NCI-H748 treated with DMSO at 0.1 percent for 48 hours (cell line): ENCODE measurements at regions not wholly inside any gene's neighbourhood (a gene's known extent, or its start where the extent isn't known, plus 50 kb on each side); places are given as distances from the start of the nearest gene placed in this dataset.

Experiments
- DNase-seq: peaks from one replicate; lab custom pipeline; 2025; lab: John Stamatoyannopoulos, UW

DNA sequence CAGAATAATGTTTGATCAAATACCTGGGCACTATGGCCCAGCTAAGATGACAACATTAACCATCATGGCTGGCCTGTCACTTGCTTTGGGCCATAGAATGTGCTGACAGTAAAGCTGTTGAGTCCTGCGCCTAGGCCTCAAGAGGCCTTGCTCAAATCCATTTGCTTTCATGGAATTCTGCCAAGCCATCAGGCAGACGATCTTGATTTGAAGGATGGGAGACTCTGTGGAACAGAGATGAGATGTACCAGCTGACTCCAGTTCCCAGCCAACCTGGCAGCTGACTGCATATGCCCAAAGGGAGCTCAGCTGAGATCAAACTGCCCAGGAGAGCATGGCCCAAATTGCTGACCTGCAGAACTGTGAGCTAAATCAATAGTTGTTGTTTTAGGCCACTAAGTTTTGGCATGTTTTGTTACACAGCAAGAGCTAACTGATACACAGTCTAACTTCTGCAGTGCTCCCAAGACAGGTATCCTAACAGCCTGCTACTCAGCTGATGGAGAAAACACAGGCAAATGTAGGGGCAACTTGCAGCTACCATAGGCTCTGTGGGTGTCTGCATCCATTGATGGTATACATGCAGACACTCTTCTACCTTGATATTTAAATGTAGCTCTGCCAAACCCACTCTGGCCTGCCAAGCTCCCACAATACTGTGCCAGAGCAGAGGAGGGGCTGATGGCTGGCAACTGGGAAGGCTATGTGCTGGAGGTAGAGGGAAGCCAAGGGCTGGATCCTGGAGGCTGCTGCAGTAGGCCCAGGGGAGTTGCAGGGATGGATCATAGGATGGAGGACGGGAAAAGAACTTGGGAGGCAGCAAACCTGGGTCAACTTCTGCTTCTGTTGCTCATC lies 55.2 kb upstream of the RNF24 start:
- DNase-seq, result no peak

DNA sequence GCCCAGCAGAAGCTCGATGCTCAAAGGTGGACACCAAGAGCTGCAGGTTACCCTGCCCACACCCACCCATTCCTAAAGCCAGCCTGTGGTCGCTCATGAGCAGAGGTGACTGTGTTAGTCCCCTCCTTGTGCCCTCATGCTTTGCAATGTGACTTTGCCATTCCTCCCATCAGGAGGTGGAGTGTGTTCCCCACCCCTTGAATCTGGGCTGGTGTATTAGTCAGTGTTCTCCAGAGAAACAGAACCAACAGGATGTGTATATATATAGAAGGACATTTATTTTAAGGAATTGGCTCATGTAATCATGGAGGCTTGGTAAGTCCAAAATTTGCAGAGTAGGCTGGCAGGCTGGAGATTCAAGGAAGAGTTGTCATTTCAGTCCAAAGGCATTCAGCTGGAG lies 54.4 kb upstream of the RNF24 start:
- no peak for DNase-seq

DNA sequence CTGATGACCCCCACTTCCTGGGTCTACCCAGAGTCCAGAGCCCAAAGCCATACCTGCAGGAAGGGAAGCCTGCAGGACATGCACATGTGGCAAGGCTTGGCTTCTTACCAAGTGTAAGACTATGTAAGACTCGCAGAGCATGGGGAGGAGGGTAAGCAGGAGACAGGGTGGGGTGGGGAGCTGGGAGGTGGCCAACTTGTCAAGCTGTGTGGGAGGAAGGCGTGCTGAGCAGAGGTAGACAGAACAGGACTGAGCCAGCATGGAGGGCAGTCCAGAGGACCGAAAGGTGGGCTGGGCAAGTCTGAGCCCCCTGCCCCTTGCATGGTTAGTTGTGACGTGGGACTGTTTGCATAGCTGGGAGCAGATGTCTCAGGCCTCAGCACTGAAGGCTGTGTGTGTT lies 53.4 kb upstream of the RNF24 start:
- DNase-seq, result no peak

DNA sequence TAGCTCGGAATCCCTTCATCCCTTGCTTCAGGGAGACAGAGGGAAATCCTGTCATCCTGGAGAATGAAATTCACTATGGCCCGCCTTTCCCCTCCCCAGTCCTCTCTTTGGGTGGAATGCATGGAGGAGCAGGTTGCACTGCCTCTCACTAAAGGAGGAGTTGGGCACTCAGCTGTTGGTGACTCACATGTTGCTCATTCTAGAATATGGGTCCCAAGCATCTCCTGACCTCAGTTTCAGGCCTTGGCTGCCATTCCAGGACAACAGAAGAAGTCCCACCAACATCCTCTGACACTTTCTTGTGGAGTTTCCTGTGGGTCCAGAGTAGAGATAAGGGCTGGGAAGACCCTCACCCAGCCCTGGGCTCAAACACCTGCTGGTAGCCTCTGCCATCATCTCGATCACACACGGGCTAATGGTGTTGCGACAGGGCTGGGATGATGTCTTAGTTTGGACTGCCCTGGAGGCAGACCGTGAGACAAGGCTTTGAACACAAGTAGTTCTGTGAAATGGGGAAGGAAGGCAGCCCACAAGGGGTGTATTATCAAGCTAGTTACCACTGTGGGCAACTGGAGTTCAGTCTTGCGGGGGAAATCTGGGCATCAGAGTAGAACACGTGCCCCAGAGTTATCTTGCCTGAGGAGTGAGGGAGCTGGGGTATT lies 52.4 kb upstream of the RNF24 start:
- no peak for DNase-seq

DNA sequence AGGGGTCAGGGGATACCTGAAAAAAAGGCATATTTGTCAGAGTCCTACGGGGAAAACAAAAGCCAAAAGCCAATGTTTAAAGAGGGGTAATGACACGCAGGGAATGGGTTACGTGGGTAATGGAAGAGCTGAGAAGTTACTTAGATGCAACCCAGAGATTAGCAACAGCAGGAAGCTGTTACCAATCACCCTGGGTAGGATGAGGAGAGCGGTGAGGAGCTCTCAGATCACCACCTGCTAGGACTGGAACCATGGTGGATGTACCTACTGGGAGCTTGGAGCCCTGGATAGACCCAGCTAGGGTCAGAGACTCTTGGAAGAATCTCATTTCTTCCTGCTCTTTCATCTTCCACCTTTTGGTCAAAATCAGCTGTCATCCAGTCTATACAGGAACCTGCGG lies 51.2 kb upstream of the RNF24 start:
- DNase-seq, result no peak

DNA sequence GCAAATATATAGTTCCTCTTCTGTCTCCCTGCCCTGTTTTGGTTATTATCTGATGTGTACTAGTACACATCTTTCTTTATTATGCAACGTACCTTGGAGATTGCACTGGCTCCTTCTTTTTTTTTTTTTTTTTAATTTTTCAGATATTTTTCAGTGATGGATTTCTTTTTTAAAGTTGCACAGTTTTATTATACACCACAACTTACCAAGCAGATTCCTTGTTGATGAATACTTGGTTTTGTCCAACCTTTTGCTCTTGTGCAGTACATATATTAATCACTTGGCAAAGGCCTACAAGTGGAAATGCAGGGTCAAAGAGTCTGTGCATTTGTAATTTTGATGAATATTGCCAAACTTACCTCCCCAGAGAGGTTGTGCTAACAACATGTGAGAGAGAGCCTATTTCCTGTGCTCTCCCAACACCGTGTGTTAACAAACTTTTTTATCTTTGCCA lies 50.1 kb upstream of the RNF24 start:
- DNase-seq, result no peak
